Aorta (tissue), 5 donors: ENCODE measurements at regions not wholly inside any gene's neighbourhood (a gene's known extent, or its start where the extent isn't known, plus 50 kb on each side); places are given as distances from the start of the nearest gene placed in this dataset.

Source experiments
- ATAC-seq: fragments of 200-7000 bp; cut with Tn5 transposase; one replicate; pipeline ENCODE4 v1.9.1; 2022; ENCODE audit warnings: moderate library complexity; ENCODE audit not compliant: low FRiP score
- DNase-seq, 2 donors: peaks; one replicate each; pipeline ENCODE4 v3.0.0-alpha.2; 2020
- H3K27ac ChIP-seq, 2 donors: one replicate each; pipeline ENCODE4 v1.5.1; 2013; ENCODE audit warnings: low read length in 2 of 2, mild to moderate bottlenecking in 2 of 2, moderate library complexity in 2 of 2, control low read depth in 1 of 2, inconsistent platforms in 1 of 2, low read depth in 1 of 2
- H3K27me3 ChIP-seq, 2 donors: one replicate each; pipeline ENCODE4 v1.6.1; 2013; ENCODE audit warnings: control low read depth in 1 of 2, low read length in 1 of 2, mild to moderate bottlenecking in 1 of 2, moderate library complexity in 1 of 2; ENCODE audit not compliant: insufficient read depth in 2 of 2, control insufficient read depth in 1 of 2
- H3K36me3 ChIP-seq, 2 donors: one replicate each; pipeline ENCODE4 v1.6.1; 2013; ENCODE audit warnings: control low read depth in 1 of 2, low read length in 1 of 2, mild to moderate bottlenecking in 1 of 2; ENCODE audit not compliant: insufficient read depth in 2 of 2, control insufficient read depth in 1 of 2
- H3K4me1 ChIP-seq, 2 donors: one replicate each; pipeline ENCODE4 v1.6.1; 2013; ENCODE audit warnings: low read length in 2 of 2, control low read depth in 1 of 2, mild to moderate bottlenecking in 1 of 2, moderate library complexity in 1 of 2; ENCODE audit not compliant: insufficient read depth in 2 of 2, control insufficient read depth in 1 of 2
- H3K4me3 ChIP-seq, 2 donors: one replicate each; pipeline ENCODE4 v1.5.1; 2013; ENCODE audit warnings: low read length in 2 of 2, control low read depth in 1 of 2, mild to moderate bottlenecking in 1 of 2
- H3K9me3 ChIP-seq: one replicate; pipeline ENCODE4 v1.6.1; 2013; ENCODE audit warnings: mild to moderate bottlenecking, low read length; ENCODE audit not compliant: control insufficient read depth
- WGBS, 2 donors: extraction: QIAGEN DNeasy Blood & Tissue Kit; methylation state at CpG; one replicate each; pipeline ENCODE4 v1.1.7; 2013; 5-methylcytosine and 5-hydroxymethylcytosine counted together
- intact Hi-C, 2 donors: fragments of 100-400 bp; cut with DNase I; formaldehyde crosslinking; loops; one replicate each; pipeline versions ENCODE4 v1.14.2 to v1.15.0; 2022
- donor health status: healthy with polysubstance abuse.
- donor health status: Bipolar disorder and iron deficiency.
- donor health status: DM: no; HTN: no; CAD: no.
- donor health status: DM: no; HTN: no; CAD: no.
- donor health status: DM: yes; HTN: yes; CAD: no.

DNA sequence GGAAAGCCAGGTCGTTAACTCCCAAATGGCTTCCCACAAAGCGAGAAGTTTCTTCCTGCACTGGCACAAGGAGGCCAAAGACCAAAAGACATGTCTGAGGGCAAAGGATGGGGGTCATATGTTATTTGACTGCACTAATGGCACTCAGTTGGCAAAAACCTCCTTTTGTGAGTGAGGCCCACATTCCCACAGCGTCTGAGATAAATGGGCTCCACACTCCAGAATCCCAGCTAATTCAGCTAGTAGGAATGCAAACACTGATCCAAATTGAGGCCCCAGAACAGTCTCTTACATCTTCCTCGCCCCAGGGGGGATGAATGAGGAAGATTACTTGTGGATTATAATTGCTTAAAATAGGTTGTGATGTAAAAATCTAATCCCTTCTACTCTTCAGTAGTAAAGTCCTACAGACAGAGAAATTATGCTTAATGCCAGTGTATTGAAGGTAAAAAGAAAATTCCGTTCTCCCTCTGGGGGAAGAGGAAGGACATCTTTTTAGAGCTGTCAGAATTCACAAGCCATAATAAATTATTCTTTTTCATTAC lies 86.4 kb upstream of the PIWIL1 start:
- DNase-seq (no peak), ATAC-seq (no peak)
- Histone ChIP-seq H3K27ac (no peak overlapping the region), H3K9me3 (no peaks in the 10 kb centered on the region), H3K4me3 (no peak overlapping the region), H3K36me3 (no peaks in the 10 kb centered on the region), H3K27me3 (no peaks in the 10 kb centered on the region), H3K4me1 (no peaks in the 10 kb centered on the region)
- intact Hi-C loops, result no loop called here
- WGBS, 2 donors, result 27 to 36% methylated on average over 5 of the region's 5 CpGs

DNA sequence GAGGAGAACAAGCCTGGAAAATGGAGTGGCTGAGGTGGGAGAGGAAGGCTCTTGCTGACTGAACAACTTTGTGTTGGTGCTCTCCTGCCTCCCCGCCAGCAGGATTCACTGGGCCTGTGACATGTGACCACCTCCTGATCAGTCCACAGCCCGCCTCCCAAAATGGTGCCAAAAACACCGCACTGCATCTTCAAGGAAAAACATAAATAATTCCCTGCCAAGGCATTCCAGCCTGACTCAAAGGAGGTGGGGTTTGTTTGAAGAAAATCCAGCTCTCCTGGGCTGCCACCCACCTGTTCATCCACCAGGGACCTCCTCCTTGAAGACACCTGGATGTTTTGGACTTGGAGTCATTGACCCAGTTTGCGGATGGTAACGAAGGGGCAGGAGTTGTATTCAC lies 83.8 kb upstream of the PIWIL1 start:
- intact Hi-C loops, result no loop called here
- ATAC-seq (no peak), DNase-seq (no peak)
- H3K36me3 ChIP-seq, result no peaks in the 10 kb centered on the region
- H3K4me1 ChIP-seq, result no peaks in the 10 kb centered on the region
- H3K9me3 ChIP-seq, result peaks cover 2% of the 10 kb centered on the region
- no peak overlapping the region for H3K27ac ChIP-seq
- H3K4me3 ChIP-seq, result no peak overlapping the region
- WGBS, 2 donors, result 80 to 81% methylated on average over 5 of the region's 5 CpGs
- H3K27me3 ChIP-seq, result no peaks in the 10 kb centered on the region

DNA sequence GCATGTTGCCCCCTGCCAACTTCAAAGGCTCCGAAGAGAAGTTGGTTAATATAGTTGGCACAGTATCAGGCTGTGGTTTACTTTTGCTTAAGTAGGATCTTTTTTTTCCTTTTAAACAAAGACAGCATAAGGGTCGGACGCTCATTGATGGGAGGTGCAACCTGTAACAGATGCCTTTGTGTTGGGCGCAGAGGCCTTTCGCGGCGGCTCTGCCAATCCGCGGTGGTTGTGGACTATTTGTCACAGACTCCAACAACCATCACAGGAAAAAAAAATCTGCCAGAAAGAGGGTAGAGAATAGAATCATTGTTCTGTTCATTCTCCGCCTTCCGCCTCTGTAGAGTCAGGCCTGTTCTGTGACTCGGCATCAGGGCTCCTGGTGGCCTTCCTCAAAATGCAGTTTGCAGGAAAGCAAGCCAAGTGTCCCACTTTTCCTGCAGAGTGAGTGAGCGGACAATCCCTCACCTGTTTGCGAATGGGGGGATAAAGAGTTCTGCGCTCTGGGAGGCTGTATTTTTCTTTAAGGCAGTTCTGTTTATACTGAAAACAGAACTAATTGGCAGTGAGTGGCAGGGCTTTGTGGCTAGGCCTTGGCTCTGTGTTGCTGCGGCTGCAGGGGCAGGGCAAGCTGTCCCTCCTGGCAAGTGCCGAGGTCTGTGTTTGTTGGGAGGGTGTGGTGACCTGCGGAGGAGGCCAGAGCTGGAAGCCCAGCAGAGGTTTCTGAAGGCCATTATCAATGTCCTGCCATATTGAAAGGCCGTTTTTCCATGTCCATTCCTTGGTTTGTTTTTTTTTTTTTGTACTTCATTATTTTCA lies 83.0 kb upstream of the PIWIL1 start:
- Histone ChIP-seq H3K27me3 (no peaks in the 10 kb centered on the region), H3K4me1 (no peaks in the 10 kb centered on the region), H3K9me3 (peaks cover 2% of the 10 kb centered on the region), H3K27ac (no peak overlapping the region), H3K4me3 (no peak overlapping the region), H3K36me3 (no peaks in the 10 kb centered on the region)
- 57 to 62% methylated on average over 19 of the region's 19 CpGs for WGBS, 2 donors
- no peak for DNase-seq
- intact Hi-C loops, result no loop called here
- no peak for ATAC-seq

DNA sequence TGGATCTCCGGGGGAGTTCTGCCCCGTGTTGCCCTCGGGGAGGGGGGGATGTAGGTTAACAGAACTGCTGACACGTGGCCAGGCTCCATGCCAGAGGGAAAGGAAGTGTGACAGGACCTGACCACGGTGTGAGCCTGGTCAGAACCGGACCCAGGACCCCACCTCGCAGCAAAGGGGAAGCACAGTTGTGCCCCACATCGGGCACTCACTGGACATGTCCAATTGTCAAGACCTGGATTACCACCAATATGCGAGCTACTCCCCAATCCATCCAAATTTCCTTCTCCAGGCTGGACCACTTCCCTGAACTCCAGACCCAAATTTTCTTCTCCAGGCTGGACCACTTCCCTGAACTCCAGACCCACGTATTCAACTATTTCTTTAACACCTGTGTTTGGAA lies 78.8 kb upstream of the PIWIL1 start:
- Histone ChIP-seq H3K27ac (no peak overlapping the region), H3K4me1 (no peaks in the 10 kb centered on the region), H3K27me3 (no peaks in the 10 kb centered on the region), H3K4me3 (no peak overlapping the region), H3K36me3 (no peaks in the 10 kb centered on the region), H3K9me3 (peaks cover 2% of the 10 kb centered on the region)
- intact Hi-C loops, result no loop called here
- no peak for DNase-seq
- 74 to 75% methylated on average over 10 of the region's 10 CpGs for WGBS, 2 donors
- ATAC-seq, result no peak

DNA sequence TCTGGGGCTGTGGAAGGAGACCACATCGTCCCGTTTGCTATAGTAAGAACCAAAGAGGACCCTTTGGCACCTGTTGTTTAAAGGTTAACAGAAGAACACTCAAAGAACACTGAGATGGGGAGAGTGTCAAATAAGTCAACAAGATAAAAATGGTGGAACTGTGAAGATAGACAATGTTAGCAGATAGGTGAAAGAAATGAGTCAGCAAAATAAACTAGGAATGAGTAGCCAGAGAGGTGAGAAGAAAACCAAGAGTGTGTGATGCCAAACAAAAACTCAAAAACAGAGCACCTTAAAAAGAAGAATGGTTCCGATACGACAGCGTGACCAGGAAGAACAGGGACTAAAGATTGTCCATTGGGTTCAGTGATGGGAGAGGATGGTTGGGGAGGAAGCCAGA lies 74.7 kb upstream of the PIWIL1 start:
- intact Hi-C loops, result no loop called here

DNA sequence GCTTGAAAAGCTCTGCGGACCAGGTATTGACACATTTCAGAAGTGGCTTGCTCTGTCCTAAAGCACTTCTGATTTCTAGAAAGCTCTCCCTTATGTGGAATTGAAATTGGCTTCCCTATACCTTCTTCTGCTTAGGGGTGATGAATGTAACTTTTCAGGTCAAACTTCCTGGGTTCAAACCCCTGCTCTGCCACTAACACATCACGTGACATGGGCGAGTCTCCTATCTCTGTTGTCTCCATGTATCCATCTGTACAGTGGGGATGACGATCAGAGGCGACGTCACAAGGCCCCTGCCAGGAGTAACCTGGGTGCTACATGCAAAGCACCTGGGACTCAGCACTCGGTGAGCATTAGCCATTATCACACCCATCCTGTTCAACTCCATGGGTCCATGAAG lies 73.7 kb upstream of the PIWIL1 start:
- Histone ChIP-seq H3K9me3 (peaks cover 5% of the 10 kb centered on the region), H3K4me1 (no peaks in the 10 kb centered on the region)

More for the DNA sequence above, 74.7 kb upstream of the PIWIL1 start:
- DNase-seq, result no peak
- no peak for ATAC-seq
- H3K4me1 ChIP-seq, result no peaks in the 10 kb centered on the region
- H3K27me3 ChIP-seq, result no peaks in the 10 kb centered on the region
- no peaks in the 10 kb centered on the region for H3K36me3 ChIP-seq
- H3K27ac ChIP-seq, result no peak overlapping the region
- peaks cover 7% of the 10 kb centered on the region for H3K9me3 ChIP-seq
- WGBS, 2 donors, result 85% methylated on average over 5 of the region's 5 CpGs
- no peak overlapping the region for H3K4me3 ChIP-seq

DNA sequence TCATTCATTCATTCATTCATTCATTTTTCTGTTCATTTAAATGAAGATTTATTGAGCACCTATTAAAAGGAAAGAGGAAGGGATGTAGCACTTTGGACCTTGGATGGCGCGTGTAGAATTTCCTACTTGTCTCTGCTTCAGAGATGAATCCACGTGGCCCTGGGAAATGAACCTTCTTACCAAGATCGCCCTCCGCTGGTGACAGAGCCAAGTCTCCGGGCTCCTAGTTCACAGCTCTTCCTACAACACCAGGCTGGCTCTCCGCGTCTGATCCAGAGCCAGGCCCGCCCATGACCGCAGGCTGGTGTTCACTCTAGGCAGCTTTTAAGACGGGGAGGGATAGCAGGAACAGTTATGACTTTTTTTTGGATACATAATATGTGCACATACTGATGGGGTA lies 70.9 kb upstream of the PIWIL1 start:
- DNase-seq (no peak), ATAC-seq (no peak)
- Histone ChIP-seq H3K36me3 (no peaks in the 10 kb centered on the region), H3K4me3 (no peak overlapping the region), H3K27ac (no peak overlapping the region), H3K27me3 (no peaks in the 10 kb centered on the region), H3K4me1 (no peaks in the 10 kb centered on the region), H3K9me3 (peaks cover 5% of the 10 kb centered on the region)
- intact Hi-C loops, result no loop called here
- 32 to 39% methylated on average over 11 of the region's 11 CpGs for WGBS, 2 donors

More for the DNA sequence above, 73.7 kb upstream of the PIWIL1 start:
- no peak for ATAC-seq
- no peak overlapping the region for H3K4me3 ChIP-seq
- no peaks in the 10 kb centered on the region for H3K27me3 ChIP-seq
- H3K36me3 ChIP-seq, result no peaks in the 10 kb centered on the region
- DNase-seq, result no peak
- intact Hi-C loops, result no loop called here
- H3K27ac ChIP-seq, result no peak overlapping the region
- 76 to 79% methylated on average over 7 of the region's 7 CpGs for WGBS, 2 donors

DNA sequence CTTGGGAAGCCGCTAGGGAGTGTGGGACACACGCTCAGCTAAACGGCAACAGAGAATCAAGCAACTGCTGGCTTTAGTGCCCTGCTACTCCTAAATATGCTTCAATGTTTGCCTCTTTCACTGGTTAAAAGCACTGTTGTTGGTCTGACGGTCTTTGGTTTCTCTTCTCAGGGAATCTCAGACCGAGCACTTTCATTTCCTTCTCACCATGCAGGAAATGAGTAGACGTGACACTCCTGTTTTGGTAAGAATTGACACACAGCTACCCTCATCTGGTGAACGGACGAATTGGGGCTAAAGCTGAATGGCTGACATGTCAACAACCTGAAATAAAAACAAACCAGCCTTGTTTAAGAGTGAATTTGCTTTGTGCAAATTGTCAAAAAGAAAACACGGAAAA lies 57.5 kb upstream of the PIWIL1 start:
- no peaks in the 10 kb centered on the region for H3K36me3 ChIP-seq
- no peak for DNase-seq
- intact Hi-C loops, result no loop called here
- no peaks in the 10 kb centered on the region for H3K4me1 ChIP-seq
- H3K9me3 ChIP-seq, result no peaks in the 10 kb centered on the region
- WGBS, 2 donors, result 9 to 11% methylated on average over 9 of the region's 9 CpGs
- peak overlapping the region; percentile 3 to 20 for H3K4me3 ChIP-seq
- H3K27ac ChIP-seq, result no peak overlapping the region
- no peak for ATAC-seq
- no peaks in the 10 kb centered on the region for H3K27me3 ChIP-seq

DNA sequence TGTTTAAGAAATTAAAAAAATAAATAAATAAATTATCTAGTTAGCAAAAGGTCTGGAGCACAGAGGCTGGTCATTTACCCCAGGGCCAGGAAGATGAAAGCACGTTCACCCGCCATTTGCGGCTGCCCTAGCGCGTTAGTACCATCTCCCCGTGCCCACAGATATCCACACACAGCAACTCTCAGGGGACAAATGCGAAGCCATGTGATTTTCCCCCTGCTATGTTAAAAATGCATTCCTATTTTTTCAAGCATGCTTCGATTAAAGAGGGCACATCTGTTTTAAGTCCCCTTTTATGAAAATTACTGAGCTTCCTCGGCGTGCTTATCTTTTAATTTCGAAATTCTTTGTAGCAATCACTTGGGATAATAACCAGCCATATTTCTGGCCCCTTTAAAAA lies 56.9 kb upstream of the PIWIL1 start:
- intact Hi-C loops, result no loop called here
- H3K4me3 ChIP-seq, result peak overlapping the region in 1 of 2 donors; percentile 20
- H3K4me1 ChIP-seq, result no peaks in the 10 kb centered on the region
- DNase-seq (no peak), ATAC-seq (no peak)
- H3K36me3 ChIP-seq, result no peaks in the 10 kb centered on the region
- H3K9me3 ChIP-seq, result no peaks in the 10 kb centered on the region
- H3K27ac ChIP-seq, result no peak overlapping the region
- WGBS, 2 donors, result 13 to 23% methylated on average over 11 of the region's 11 CpGs
- H3K27me3 ChIP-seq, result no peaks in the 10 kb centered on the region
